LNCAP (cell line): ENCODE measurements at regions not wholly inside any gene's neighbourhood (a gene's known extent, or its start where the extent isn't known, plus 50 kb on each side); places are given as distances from the start of the nearest gene placed in this dataset.

ENCODE experiments used
- TF ChIP-seq, protein P1 (sequence below): fragments of 450-650 bp; IDR thresholded peaks from 2 replicates; pipeline ENCODE4 v1.5.1; 2017; ENCODE audit warnings: mild to moderate bottlenecking

DNA sequence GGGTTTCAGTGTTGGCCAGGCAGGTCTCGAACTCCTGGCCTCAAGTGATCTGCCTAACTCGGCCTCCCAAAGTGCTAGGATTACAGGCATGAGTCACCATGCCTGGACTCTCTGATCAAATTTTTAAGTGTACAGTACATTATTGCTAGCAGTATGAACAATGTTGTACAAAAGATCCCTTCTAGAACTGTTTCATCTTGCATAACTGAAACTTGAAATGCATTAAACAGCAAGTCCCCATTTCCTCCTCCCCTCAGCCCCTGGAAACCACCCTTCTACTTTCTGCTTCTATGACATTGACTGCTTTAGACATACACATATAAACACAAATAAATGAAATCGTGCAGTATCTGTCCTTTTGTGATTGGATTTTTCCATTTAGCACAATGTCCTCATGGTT is 463.4 kb downstream of the PTPRC start:
- TF ChIP-seq, protein P1, sequence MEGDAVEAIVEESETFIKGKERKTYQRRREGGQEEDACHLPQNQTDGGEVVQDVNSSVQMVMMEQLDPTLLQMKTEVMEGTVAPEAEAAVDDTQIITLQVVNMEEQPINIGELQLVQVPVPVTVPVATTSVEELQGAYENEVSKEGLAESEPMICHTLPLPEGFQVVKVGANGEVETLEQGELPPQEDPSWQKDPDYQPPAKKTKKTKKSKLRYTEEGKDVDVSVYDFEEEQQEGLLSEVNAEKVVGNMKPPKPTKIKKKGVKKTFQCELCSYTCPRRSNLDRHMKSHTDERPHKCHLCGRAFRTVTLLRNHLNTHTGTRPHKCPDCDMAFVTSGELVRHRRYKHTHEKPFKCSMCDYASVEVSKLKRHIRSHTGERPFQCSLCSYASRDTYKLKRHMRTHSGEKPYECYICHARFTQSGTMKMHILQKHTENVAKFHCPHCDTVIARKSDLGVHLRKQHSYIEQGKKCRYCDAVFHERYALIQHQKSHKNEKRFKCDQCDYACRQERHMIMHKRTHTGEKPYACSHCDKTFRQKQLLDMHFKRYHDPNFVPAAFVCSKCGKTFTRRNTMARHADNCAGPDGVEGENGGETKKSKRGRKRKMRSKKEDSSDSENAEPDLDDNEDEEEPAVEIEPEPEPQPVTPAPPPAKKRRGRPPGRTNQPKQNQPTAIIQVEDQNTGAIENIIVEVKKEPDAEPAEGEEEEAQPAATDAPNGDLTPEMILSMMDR, result no peak

DNA sequence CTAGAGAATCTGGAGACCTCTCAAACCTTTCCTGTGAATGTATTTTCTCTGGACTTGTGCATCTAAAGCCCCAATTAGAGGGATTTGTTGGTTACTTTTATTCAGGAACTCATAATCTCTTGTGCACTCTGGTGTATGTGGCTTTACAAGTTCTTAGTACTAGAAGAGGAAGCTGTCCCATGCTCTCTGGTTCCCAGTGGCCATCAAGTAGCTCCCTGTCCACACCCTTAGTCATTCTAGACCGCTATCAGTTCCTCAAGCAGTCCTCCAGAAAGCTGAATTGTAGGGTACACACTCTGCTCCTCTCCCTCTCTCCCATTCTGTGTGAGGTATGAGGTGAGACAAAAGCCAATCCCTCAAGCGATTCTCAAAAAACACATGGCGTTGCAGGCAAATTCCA is 470.3 kb downstream of the PTPRC start:
- TF ChIP-seq, protein P1, result no peak

DNA sequence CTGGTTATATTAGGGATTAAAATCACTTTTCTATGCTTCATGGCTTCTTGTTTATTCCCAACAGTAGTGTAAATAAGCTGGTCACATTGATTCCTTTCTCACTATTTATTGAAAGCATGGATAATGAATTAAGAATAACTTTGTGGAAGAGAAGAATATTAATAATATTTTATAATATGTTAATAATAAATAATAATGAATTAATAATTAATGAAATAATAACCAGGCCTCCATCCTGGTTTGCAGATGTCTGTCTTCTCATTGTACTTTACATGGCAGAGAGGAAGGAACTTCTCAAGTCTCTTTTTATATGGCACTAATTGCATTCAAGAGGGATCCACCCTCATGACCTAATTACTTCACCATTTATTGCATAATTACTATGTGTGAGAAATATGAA is 473.5 kb downstream of the PTPRC start:
- TF ChIP-seq, protein P1, result no peak

DNA sequence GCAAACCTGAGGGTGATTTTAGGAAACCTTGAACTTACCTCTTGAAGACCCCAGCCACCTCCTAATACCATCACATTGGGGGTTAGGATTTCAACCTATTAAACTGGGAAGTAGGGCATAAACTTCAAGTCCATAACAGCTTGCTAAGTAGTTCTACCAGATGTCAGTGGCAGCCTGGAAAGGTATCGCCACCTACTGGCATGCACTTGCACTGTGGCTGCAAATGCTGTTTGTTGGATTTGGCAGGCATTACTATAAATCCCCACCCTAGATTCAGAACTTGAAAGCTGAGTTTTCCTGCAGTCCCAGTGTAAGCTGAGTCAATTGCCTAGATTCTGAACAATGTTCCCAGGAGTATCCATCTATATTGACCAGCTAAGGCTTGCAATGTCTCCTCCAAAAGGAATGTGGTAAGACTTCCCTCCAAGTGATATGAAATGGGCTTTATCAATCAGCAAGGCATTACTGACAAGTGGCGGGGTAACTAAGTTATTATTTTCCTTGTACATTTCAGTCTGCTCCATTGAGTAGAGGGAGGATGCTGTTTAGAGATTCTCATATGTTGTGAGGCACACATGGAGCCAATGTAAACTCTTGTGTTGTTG is 474.5 kb downstream of the PTPRC start:
- TF ChIP-seq, protein P1, result peak; percentile 95

DNA sequence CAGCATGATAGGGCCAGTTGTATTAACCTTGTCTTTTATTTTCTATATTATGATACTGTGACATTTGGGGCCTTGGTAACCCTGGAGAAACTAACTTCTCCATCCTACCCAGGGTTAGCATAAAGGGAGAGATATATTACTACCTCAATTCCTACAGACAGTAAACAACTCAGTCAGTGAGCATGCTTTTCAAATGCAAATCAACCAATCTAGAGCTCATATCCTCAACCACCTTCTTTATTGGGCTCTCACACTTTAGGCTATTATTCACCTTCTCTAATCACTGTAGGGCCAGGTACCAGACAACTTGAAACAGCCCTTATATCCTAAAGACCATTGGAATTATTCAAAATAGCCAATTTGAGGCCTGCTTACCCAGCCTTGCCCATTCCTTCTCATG is 477.6 kb downstream of the PTPRC start:
- TF ChIP-seq, protein P1, result no peak

DNA sequence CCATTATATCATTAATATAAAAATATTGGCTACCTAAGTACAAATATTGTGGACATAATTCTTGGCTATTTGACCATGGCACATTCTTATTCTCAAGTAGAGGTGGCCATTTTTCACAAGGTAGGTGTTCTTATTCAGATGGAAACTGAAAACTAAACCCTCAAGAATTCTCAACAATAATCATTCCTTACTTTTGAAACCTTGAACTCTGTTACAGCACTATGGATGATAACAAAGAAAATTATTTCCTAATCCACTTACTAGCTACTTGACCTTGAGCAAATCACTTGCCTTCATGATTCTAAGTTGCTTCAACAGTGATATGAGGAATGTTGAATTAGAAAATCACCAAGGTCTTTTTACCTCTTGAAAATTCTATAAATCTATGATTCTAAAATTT is 482.2 kb downstream of the PTPRC start:
- TF ChIP-seq, protein P1, result no peak

DNA sequence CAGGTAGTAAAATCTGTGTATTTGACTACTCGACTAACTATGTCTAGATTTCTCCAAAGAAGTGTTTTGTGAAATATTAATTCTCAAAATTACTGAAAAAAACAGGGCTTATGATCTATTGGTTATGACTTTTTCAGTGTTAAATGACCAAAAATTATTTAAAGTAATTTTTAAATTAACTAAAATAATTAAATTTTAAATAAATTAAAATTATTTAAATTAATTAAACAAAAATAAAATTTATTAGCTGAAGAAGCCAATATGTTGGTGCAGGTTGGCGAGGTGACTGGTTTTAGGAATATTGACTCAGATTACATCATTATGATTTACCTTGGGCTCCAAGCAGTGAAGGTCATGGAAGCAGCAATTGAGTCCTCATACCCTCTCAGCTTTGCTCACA is 483.2 kb downstream of the PTPRC start:
- TF ChIP-seq, protein P1, result no peak
